ENCODE measurements at regions not wholly inside any gene's neighbourhood (a gene's known extent, or its start where the extent isn't known, plus 50 kb on each side); places are given as distances from the start of the nearest gene placed in this dataset.
"Not testable (repeated sequence)": the region's sequence is repeated elsewhere in the genome, so short reads cannot be mapped to it uniquely, and the experiment has no call there.

DNA sequence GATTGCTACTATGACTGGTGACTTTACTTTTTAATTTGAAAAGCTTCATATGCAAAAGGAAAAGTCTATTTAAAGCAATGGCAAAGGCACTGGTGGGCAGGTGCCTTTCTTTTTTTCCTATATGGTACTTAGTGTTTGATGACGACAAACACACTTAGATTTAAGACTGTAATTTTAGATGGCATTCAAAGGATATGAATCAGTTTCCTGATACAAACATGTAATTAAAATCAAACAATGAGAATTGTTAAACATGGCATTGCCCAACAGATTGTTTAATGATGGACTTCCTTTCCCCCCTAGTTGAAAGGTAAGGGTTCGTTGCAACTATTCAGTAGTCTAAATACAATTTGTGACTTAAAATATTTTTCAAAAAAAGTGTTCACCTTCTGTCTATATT lies 106.5 kb upstream of the SEMA3C start:
- DNase-seq, result no peak

- DNase-seq, result no peak
Observed at GRCh38 chr7:81014908-81015307, 96.1 kb upstream of the SEMA3C start.

DNA sequence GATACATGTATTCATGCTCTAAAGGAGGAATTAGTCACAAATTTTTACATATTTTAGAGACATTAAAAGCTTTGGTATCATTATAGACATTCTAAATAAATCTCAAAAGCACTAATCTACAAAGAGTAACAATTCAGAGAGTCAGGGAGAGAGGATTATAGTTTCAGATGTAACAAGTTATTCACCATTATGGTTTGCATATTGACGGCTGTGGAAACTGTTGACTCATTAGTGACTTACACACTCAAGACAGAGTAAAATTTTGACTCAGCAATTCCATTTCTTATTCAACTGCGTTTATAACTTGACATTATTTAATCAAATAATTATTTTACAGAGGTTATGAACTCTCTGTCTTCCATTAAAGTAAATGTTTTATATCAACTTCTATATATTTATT lies 95.4 kb upstream of the SEMA3C start:
- DNase-seq, result no peak

GRCh38 chr7:81013083-81013817 lies 94.4 kb upstream of the SEMA3C start:
- no peak for DNase-seq

DNA sequence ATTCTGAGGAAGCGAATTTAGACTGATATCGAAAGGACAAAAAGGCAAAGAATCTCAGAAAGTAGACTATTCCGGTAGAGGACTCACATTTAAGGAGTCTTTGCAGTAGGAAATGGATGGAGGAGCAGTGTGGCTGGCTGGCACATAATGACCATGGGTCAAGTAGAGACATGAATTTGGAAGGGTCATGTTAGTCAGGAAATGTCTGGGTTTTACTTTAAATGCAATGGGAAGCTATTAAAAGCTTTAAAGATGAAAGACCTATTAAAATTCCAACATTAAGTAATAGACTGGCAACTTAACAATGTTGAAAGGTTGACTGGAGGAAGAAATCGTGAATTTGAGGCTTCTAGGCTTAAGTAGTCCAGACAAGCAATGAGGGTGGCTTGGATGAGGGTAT lies 90.0 kb upstream of the SEMA3C start:
- no peak for DNase-seq

- no peak for DNase-seq
Observed at GRCh38 chr7:81007051-81007450, 88.2 kb upstream of the SEMA3C start.

- no peak for DNase-seq
Observed at GRCh38 chr7:81005254-81005653, 86.4 kb upstream of the SEMA3C start.

GRCh38 chr7:81004098-81004497 lies 85.2 kb upstream of the SEMA3C start:
- no peak for DNase-seq

DNA sequence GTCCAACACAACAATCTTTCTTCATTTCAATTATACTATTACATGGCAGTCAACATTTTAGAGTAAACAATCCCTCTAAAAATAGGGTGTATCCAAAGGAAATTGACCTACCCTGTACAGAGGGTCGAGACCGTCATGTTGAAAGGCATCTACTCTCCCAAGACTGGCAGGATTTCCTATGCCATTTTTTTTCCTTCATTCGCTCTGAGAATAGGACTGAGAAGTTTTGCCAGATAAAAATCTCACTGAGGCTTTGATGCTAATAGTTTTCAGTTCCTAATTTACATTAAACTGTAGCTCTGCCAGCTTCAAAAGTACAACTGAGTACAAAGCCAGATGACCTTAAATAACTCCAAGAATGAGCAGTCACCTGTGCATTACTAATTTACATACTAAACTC lies 84.5 kb upstream of the SEMA3C start:
- DNase-seq, result no peak

- no peak for DNase-seq
Observed at GRCh38 chr7:81002421-81002820, 83.6 kb upstream of the SEMA3C start.

- DNase-seq, result no peak
Observed at GRCh38 chr7:80999771-81000170, 80.9 kb upstream of the SEMA3C start.

GRCh38 chr7:80999100-80999499 lies 80.2 kb upstream of the SEMA3C start:
- DNase-seq, result no peak

DNA sequence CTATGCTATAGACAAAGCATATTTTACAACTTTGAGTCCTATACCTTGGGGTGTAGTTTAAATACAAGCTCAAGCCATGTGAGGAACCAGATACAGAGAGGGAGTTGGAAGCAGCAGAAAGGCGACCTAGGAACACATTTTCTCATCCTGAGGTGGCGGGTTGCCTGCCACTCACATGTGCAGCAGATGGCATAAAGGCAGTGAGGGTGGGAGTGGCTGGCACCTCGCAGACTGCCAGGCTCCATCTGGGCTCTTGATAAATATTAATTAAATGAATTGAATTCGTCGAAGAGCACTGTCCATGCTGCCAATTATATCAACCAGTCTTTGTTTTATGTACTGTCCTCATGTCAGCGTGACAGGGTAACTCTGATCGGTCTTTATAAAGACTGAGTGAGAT lies 79.0 kb upstream of the SEMA3C start:
- peak; percentile 87 for DNase-seq

- not testable (repeated sequence) for DNase-seq
Observed at GRCh38 chr7:80996236-80996635, 77.4 kb upstream of the SEMA3C start.

DNA sequence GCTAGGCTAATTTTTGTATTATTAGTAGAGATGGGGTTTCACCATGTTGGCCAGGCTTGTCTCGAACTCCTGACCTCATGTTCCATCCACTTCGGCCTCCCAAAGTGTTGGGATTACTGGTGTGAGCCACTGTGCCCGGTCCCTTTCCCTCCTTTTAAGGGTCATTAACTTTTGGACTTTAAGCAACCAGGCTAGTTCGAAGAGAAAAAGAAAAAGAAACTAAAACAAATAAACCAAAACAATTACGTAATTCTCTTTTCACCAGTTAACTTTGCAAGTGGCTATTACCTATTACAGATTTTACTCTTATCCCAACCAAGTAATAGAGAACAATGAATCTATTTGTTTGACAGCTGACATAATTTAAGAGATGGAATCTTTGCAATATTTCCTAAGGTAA lies 72.8 kb upstream of the SEMA3C start:
- DNase-seq, result no peak

- DNase-seq, result no peak
Observed at GRCh38 chr7:80984619-80985018, 65.8 kb upstream of the SEMA3C start.

DNA sequence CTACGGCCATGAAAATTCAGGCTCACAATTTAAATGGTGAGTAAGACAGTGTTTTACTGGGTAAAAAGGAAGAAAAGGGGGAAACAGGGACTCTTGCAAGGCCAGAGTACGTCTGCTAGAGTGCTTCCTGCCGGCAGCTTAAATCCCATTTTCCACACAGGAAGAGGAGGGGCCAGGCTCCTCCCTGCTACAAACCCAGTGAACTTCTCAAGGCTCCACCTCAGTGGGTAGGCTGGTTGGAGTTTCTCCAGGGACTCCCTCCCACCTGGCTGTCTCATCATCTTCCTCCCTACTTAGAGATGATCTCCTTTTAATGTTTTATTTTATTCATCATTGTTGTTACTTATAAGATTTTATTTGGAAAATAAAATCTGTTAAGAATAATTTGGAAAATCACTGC lies 62.6 kb upstream of the SEMA3C start:
- no peak for DNase-seq

DNA sequence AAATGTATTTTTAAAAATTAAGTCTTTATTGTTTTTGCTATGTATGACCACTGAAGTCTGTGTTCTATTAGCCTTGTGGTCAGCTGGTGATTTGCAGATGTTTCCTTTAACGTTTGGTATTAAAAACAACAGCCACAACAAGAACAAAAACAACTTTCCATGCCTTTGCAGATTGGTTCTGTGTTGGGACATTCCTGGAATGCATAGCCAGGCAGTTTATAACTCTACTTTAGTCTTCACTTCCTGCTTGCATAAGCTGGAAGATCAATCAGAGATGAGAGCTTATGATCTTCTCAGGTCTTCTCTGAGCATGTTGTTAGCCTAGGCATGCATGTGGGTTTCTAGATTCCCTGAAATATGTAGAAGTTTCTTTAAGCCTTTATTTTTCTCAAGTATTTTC lies 58.9 kb upstream of the SEMA3C start:
- DNase-seq, result no peak

- DNase-seq, result no peak
Observed at GRCh38 chr7:80974396-80975358, 55.8 kb upstream of the SEMA3C start.

GRCh38 chr7:80971225-80971624 lies 52.4 kb upstream of the SEMA3C start:
- no peak for DNase-seq

Measured in NCI-H524 treated with DMSO at 0.1 percent for 48 hours (cell line).